Central memory CD8-positive, alpha-beta T cell (primary cell): ENCODE measurements at regions not wholly inside any gene's neighbourhood (a gene's known extent, or its start where the extent isn't known, plus 50 kb on each side); places are given as distances from the start of the nearest gene placed in this dataset.

Experiments used
- ATAC-seq: fragments of 150-1000 bp; cut with Tn5 transposase; replicated peaks from 2 replicates; pipeline ENCODE4 v1.10.0; 2022; ENCODE audit warnings: mild to moderate bottlenecking, moderate FRiP score, moderate number of reproducible peaks; ENCODE audit not compliant: poor library complexity, severe bottlenecking; ENCODE audit errors: extremely low read depth
- DNase-seq, 2 donors: peaks; one replicate each; pipeline ENCODE4 v3.0.0; 2021; ENCODE audit warnings: low spot score in 2 of 2
- H3K27ac Mint-ChIP-seq: one replicate; pipeline ENCODE4 v1.8.0; 2022; ENCODE audit warnings: low read depth, mild to moderate bottlenecking, moderate library complexity, mixed read lengths
- H3K27me3 Mint-ChIP-seq: one replicate; pipeline ENCODE4 v1.8.0; 2022; ENCODE audit warnings: mixed read lengths
- H3K36me3 Mint-ChIP-seq: one replicate; pipeline ENCODE4 v1.8.0; 2022; ENCODE audit warnings: mild to moderate bottlenecking, moderate library complexity, mixed read lengths; ENCODE audit not compliant: insufficient read depth
- H3K4me1 Mint-ChIP-seq: one replicate; pipeline ENCODE4 v1.8.0; 2022; ENCODE audit warnings: mixed read lengths
- H3K4me3 Mint-ChIP-seq: one replicate; pipeline ENCODE4 v1.8.0; 2022; ENCODE audit warnings: mild to moderate bottlenecking, moderate library complexity, mixed read lengths
- H3K9me3 Mint-ChIP-seq: one replicate; pipeline ENCODE4 v1.8.0; 2022; ENCODE audit warnings: mixed read lengths

GRCh38 chr6:48447251-48447650, 336.3 kb upstream of the PTCHD4 start:
- Mint-ChIP-seq H3K36me3 (no peaks in the 10 kb centered on the region), H3K4me3 (no peak overlapping the region), H3K9me3 (peaks cover 15% of the 10 kb centered on the region), H3K4me1 (no peaks in the 10 kb centered on the region), H3K27ac (no peak overlapping the region), H3K27me3 (no peaks in the 10 kb centered on the region)
- ATAC-seq (no peak), DNase-seq (no peak)

GRCh38 chr6:48429610-48430009, 318.6 kb upstream of the PTCHD4 start:
- DNase-seq: no peak
- peaks cover 33% of the 10 kb centered on the region for H3K9me3 Mint-ChIP-seq
- no peaks in the 10 kb centered on the region for H3K36me3 Mint-ChIP-seq
- no peaks in the 10 kb centered on the region for H3K27me3 Mint-ChIP-seq
- ATAC-seq: no peak
- no peak overlapping the region for H3K4me3 Mint-ChIP-seq
- H3K4me1 Mint-ChIP-seq: no peaks in the 10 kb centered on the region
- H3K27ac Mint-ChIP-seq: no peak overlapping the region

- Mint-ChIP-seq H3K4me3 (no peak overlapping the region), H3K36me3 (no peaks in the 10 kb centered on the region), H3K27me3 (no peaks in the 10 kb centered on the region), H3K4me1 (no peaks in the 10 kb centered on the region), H3K9me3 (peaks cover 34% of the 10 kb centered on the region), H3K27ac (no peak overlapping the region)
- ATAC-seq (no peak), DNase-seq (no peak)
These were observed 318.0 kb upstream of the PTCHD4 start for GRCh38 chr6:48429021-48429420.

- Mint-ChIP-seq H3K4me3 (no peak overlapping the region), H3K27me3 (no peaks in the 10 kb centered on the region), H3K4me1 (no peaks in the 10 kb centered on the region), H3K27ac (no peak overlapping the region), H3K9me3 (peaks cover 25% of the 10 kb centered on the region), H3K36me3 (no peaks in the 10 kb centered on the region)
- ATAC-seq (no peak), DNase-seq (no peak)
These were observed 315.6 kb upstream of the PTCHD4 start for GRCh38 chr6:48426636-48427035.

- Mint-ChIP-seq H3K4me3 (no peak overlapping the region), H3K4me1 (no peaks in the 10 kb centered on the region), H3K27ac (no peak overlapping the region), H3K9me3 (peaks cover 15% of the 10 kb centered on the region), H3K36me3 (no peaks in the 10 kb centered on the region), H3K27me3 (no peaks in the 10 kb centered on the region)
- ATAC-seq (no peak), DNase-seq (no peak)
These were observed 312.8 kb upstream of the PTCHD4 start for GRCh38 chr6:48423640-48424365.

GRCh38 chr6:48419992-48420391, 309.0 kb upstream of the PTCHD4 start:
- DNase-seq: no peak
- H3K4me3 Mint-ChIP-seq: no peak overlapping the region
- peak; percentile 10 for ATAC-seq
- H3K36me3 Mint-ChIP-seq: no peaks in the 10 kb centered on the region
- peaks cover 14% of the 10 kb centered on the region for H3K9me3 Mint-ChIP-seq
- no peak overlapping the region for H3K27ac Mint-ChIP-seq
- H3K4me1 Mint-ChIP-seq: no peaks in the 10 kb centered on the region
- H3K27me3 Mint-ChIP-seq: no peaks in the 10 kb centered on the region

- no peak overlapping the region for H3K4me3 Mint-ChIP-seq
- H3K36me3 Mint-ChIP-seq: no peaks in the 10 kb centered on the region
- H3K27me3 Mint-ChIP-seq: no peaks in the 10 kb centered on the region
- no peaks in the 10 kb centered on the region for H3K4me1 Mint-ChIP-seq
- no peak overlapping the region for H3K27ac Mint-ChIP-seq
- H3K9me3 Mint-ChIP-seq: peaks cover 11% of the 10 kb centered on the region
- ATAC-seq (no peak), DNase-seq (no peak)
These were observed 306.9 kb upstream of the PTCHD4 start for GRCh38 chr6:48417927-48418326.

- ATAC-seq: no peak
- DNase-seq: no peak
- no peak overlapping the region for H3K27ac Mint-ChIP-seq
- no peaks in the 10 kb centered on the region for H3K4me1 Mint-ChIP-seq
- H3K27me3 Mint-ChIP-seq: no peaks in the 10 kb centered on the region
- H3K36me3 Mint-ChIP-seq: no peaks in the 10 kb centered on the region
- no peak overlapping the region for H3K4me3 Mint-ChIP-seq
- peaks cover 11% of the 10 kb centered on the region for H3K9me3 Mint-ChIP-seq
These were observed 301.7 kb upstream of the PTCHD4 start for GRCh38 chr6:48412656-48413055.

GRCh38 chr6:48404927-48405326, 293.9 kb upstream of the PTCHD4 start:
- Mint-ChIP-seq H3K27ac (no peak overlapping the region), H3K27me3 (no peaks in the 10 kb centered on the region), H3K4me1 (no peaks in the 10 kb centered on the region), H3K36me3 (no peaks in the 10 kb centered on the region), H3K9me3 (peaks cover 18% of the 10 kb centered on the region), H3K4me3 (no peak overlapping the region)
- ATAC-seq (no peak), DNase-seq (no peak)

- H3K36me3 Mint-ChIP-seq: no peaks in the 10 kb centered on the region
- no peak for ATAC-seq
- H3K27me3 Mint-ChIP-seq: no peaks in the 10 kb centered on the region
- no peak overlapping the region for H3K27ac Mint-ChIP-seq
- H3K4me1 Mint-ChIP-seq: no peaks in the 10 kb centered on the region
- H3K9me3 Mint-ChIP-seq: peaks cover 28% of the 10 kb centered on the region
- no peak overlapping the region for H3K4me3 Mint-ChIP-seq
- DNase-seq: no peak
These were observed 292.6 kb upstream of the PTCHD4 start for GRCh38 chr6:48403587-48403986.

- Mint-ChIP-seq H3K27ac (no peak overlapping the region), H3K36me3 (no peaks in the 10 kb centered on the region), H3K27me3 (no peaks in the 10 kb centered on the region), H3K4me3 (no peak overlapping the region), H3K4me1 (no peaks in the 10 kb centered on the region), H3K9me3 (peaks cover 30% of the 10 kb centered on the region)
- ATAC-seq (no peak), DNase-seq (no peak)
These were observed 290.0 kb upstream of the PTCHD4 start for GRCh38 chr6:48401016-48401415.

- Mint-ChIP-seq H3K9me3 (peaks cover 44% of the 10 kb centered on the region), H3K4me1 (no peaks in the 10 kb centered on the region), H3K4me3 (no peak overlapping the region), H3K27me3 (no peaks in the 10 kb centered on the region), H3K27ac (no peak overlapping the region), H3K36me3 (no peaks in the 10 kb centered on the region)
- no peak for ATAC-seq
- no peak for DNase-seq
These were observed 286.9 kb upstream of the PTCHD4 start for GRCh38 chr6:48397887-48398286.

GRCh38 chr6:48389146-48390043, 278.4 kb upstream of the PTCHD4 start:
- Mint-ChIP-seq H3K36me3 (no peaks in the 10 kb centered on the region), H3K9me3 (peaks cover 16% of the 10 kb centered on the region), H3K4me1 (no peaks in the 10 kb centered on the region), H3K4me3 (no peak overlapping the region), H3K27ac (no peak overlapping the region), H3K27me3 (no peaks in the 10 kb centered on the region)
- DNase-seq (no peak), ATAC-seq (no peak)
